Duodenal mucosa (tissue), 2 donors: ENCODE measurements at regions not wholly inside any gene's neighbourhood (a gene's known extent, or its start where the extent isn't known, plus 50 kb on each side); places are given as distances from the start of the nearest gene placed in this dataset.
"Not testable (repeated sequence)": the region's sequence is repeated elsewhere in the genome, so short reads cannot be mapped to it uniquely, and the experiment has no call there.

ENCODE experiments used
- H3K27ac ChIP-seq: one replicate; pipeline ENCODE4 v1.7.0; 2013; ENCODE audit warnings: low read depth, low read length
- H3K27me3 ChIP-seq, 2 donors: one replicate each; pipeline ENCODE4 v1.7.0; 2013; ENCODE audit warnings: low read length in 2 of 2, control low read depth in 1 of 2; ENCODE audit not compliant: insufficient read depth in 2 of 2, control insufficient read depth in 1 of 2
- H3K36me3 ChIP-seq, 2 donors: one replicate each; pipeline ENCODE4 v1.7.0; 2013; ENCODE audit warnings: low read length in 2 of 2, control low read depth in 1 of 2; ENCODE audit not compliant: insufficient read depth in 2 of 2, control insufficient read depth in 1 of 2
- H3K4me1 ChIP-seq, 2 donors: one replicate each; pipeline ENCODE4 v1.7.0; 2013; ENCODE audit warnings: low read length in 2 of 2, control low read depth in 1 of 2; ENCODE audit not compliant: insufficient read depth in 2 of 2, control insufficient read depth in 1 of 2
- H3K4me3 ChIP-seq, 2 donors: one replicate each; pipeline ENCODE4 v1.7.0; 2013; ENCODE audit warnings: low read length in 2 of 2, low read depth in 1 of 2
- H3K9ac ChIP-seq, 2 donors: one replicate each; pipeline ENCODE4 v1.7.0; 2013; ENCODE audit warnings: low read length in 2 of 2, low read depth in 1 of 2
- H3K9me3 ChIP-seq, 2 donors: one replicate each; pipeline ENCODE4 v1.7.0; 2013; ENCODE audit warnings: low read length in 2 of 2, control low read depth in 1 of 2; ENCODE audit not compliant: control insufficient read depth in 1 of 2

GRCh38 chr3:64438812-64439211, 213.5 kb upstream of the PRICKLE2 start:
- H3K9ac ChIP-seq: no peak overlapping the region
- H3K4me3 ChIP-seq: no peak overlapping the region
- H3K27ac ChIP-seq: no peak overlapping the region
- no peaks in the 10 kb centered on the region for H3K9me3 ChIP-seq
- H3K4me1 ChIP-seq: peaks cover 0 to 13% of the 10 kb centered on the region in 2 donors
- peaks cover 2 to 3% of the 10 kb centered on the region in 2 donors for H3K27me3 ChIP-seq
- H3K36me3 ChIP-seq: no peaks in the 10 kb centered on the region

GRCh38 chr3:64438066-64438465, 212.8 kb upstream of the PRICKLE2 start:
- peaks cover 0 to 13% of the 10 kb centered on the region in 2 donors for H3K4me1 ChIP-seq
- H3K9ac ChIP-seq: no peak overlapping the region
- H3K36me3 ChIP-seq: no peaks in the 10 kb centered on the region
- no peaks in the 10 kb centered on the region for H3K9me3 ChIP-seq
- peaks cover 0 to 2% of the 10 kb centered on the region in 2 donors for H3K27me3 ChIP-seq
- no peak overlapping the region for H3K27ac ChIP-seq
- H3K4me3 ChIP-seq: no peak overlapping the region

- H3K27me3 ChIP-seq: no peaks in the 10 kb centered on the region
- no peak overlapping the region for H3K9ac ChIP-seq
- H3K9me3 ChIP-seq: no peaks in the 10 kb centered on the region
- H3K4me1 ChIP-seq: peaks cover 0 to 13% of the 10 kb centered on the region in 2 donors
- H3K27ac ChIP-seq: no peak overlapping the region
- no peak overlapping the region for H3K4me3 ChIP-seq
- H3K36me3 ChIP-seq: no peaks in the 10 kb centered on the region
Measured at GRCh38 chr3:64437131-64437530, 211.9 kb upstream of the PRICKLE2 start.

GRCh38 chr3:64435023-64435422, 209.8 kb upstream of the PRICKLE2 start:
- not testable (repeated sequence) for H3K4me1 ChIP-seq, H3K4me3 ChIP-seq, H3K9ac ChIP-seq, H3K27ac ChIP-seq, H3K9me3 ChIP-seq, H3K36me3 ChIP-seq, H3K27me3 ChIP-seq

- H3K4me3 ChIP-seq: no peak overlapping the region
- H3K27me3 ChIP-seq: no peaks in the 10 kb centered on the region
- H3K36me3 ChIP-seq: no peaks in the 10 kb centered on the region
- no peak overlapping the region for H3K9ac ChIP-seq
- H3K4me1 ChIP-seq: no peaks in the 10 kb centered on the region
- H3K27ac ChIP-seq: no peak overlapping the region
- H3K9me3 ChIP-seq: no peaks in the 10 kb centered on the region
Measured at GRCh38 chr3:64432870-64433269, 207.6 kb upstream of the PRICKLE2 start.

GRCh38 chr3:64431526-64432091, 206.3 kb upstream of the PRICKLE2 start:
- Histone ChIP-seq H3K27me3 (no peaks in the 10 kb centered on the region), H3K9me3 (no peaks in the 10 kb centered on the region), H3K27ac (no peak overlapping the region), H3K4me1 (no peaks in the 10 kb centered on the region), H3K36me3 (no peaks in the 10 kb centered on the region), H3K9ac (no peak overlapping the region), H3K4me3 (no peak overlapping the region)

- Histone ChIP-seq H3K9ac (no peak overlapping the region), H3K27ac (no peak overlapping the region), H3K9me3 (no peaks in the 10 kb centered on the region), H3K4me3 (no peak overlapping the region), H3K36me3 (no peaks in the 10 kb centered on the region), H3K27me3 (no peaks in the 10 kb centered on the region), H3K4me1 (no peaks in the 10 kb centered on the region)
Measured at GRCh38 chr3:64427671-64428070, 202.4 kb upstream of the PRICKLE2 start.

- Histone ChIP-seq H3K4me1 (no peaks in the 10 kb centered on the region), H3K27me3 (no peaks in the 10 kb centered on the region), H3K9ac (no peak overlapping the region), H3K4me3 (no peak overlapping the region), H3K36me3 (no peaks in the 10 kb centered on the region), H3K27ac (no peak overlapping the region), H3K9me3 (no peaks in the 10 kb centered on the region)
Measured at GRCh38 chr3:64426551-64426950, 201.3 kb upstream of the PRICKLE2 start.

GRCh38 chr3:64422932-64423331, 197.7 kb upstream of the PRICKLE2 start:
- no peaks in the 10 kb centered on the region for H3K36me3 ChIP-seq
- no peak overlapping the region for H3K4me3 ChIP-seq
- H3K27me3 ChIP-seq: no peaks in the 10 kb centered on the region
- H3K4me1 ChIP-seq: no peaks in the 10 kb centered on the region
- H3K9me3 ChIP-seq: no peaks in the 10 kb centered on the region
- no peak overlapping the region for H3K9ac ChIP-seq
- no peak overlapping the region for H3K27ac ChIP-seq

- no peaks in the 10 kb centered on the region for H3K9me3 ChIP-seq
- H3K4me3 ChIP-seq: no peak overlapping the region
- H3K27ac ChIP-seq: no peak overlapping the region
- H3K36me3 ChIP-seq: no peaks in the 10 kb centered on the region
- no peaks in the 10 kb centered on the region for H3K4me1 ChIP-seq
- H3K9ac ChIP-seq: no peak overlapping the region
- H3K27me3 ChIP-seq: no peaks in the 10 kb centered on the region
Measured at GRCh38 chr3:64422192-64422591, 196.9 kb upstream of the PRICKLE2 start.

- no peaks in the 10 kb centered on the region for H3K27me3 ChIP-seq
- H3K9ac ChIP-seq: no peak overlapping the region
- no peak overlapping the region for H3K27ac ChIP-seq
- no peaks in the 10 kb centered on the region for H3K9me3 ChIP-seq
- H3K4me1 ChIP-seq: no peaks in the 10 kb centered on the region
- H3K4me3 ChIP-seq: no peak overlapping the region
- H3K36me3 ChIP-seq: no peaks in the 10 kb centered on the region
Measured at GRCh38 chr3:64417816-64418215, 192.6 kb upstream of the PRICKLE2 start.
